ENCODE measurements at regions not wholly inside any gene's neighbourhood (a gene's known extent, or its start where the extent isn't known, plus 50 kb on each side); places are given as distances from the start of the nearest gene placed in this dataset.

DNA sequence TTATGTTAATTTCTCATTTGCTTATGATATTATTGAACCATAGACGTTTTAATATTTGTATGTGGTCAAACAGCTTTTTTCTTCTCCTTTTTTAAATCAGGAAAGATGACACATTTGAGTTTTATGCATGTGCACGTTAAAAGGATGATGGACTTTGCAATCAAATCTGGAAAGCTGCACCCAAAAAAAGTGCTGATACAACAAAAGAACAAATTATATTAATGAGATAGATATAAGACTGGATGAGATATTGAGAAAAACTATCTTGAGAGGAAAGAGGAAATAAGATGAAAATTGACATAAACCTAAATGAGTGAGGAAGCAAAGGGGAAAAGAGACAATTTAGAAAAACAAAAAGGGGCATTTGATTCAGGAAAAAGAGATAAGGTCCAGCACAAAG lies 96.4 kb upstream of the CBLN2 start:
- Histone ChIP-seq H3K4me2 (ENCODE audit: low read depth, low read length) (no peak overlapping the region), H4K91ac (ENCODE audit: insufficient read depth, low read depth, low read length) (no peak overlapping the region), H3K79me1 (ENCODE audit: low read depth in 1 of 2, low read length in 2 of 2) (no peaks in the 10 kb centered on the region), H2BK5ac (ENCODE audit: low read depth, low read length, poor library complexity, severe bottlenecking) (no peak overlapping the region), H3K9me3 (ENCODE audit: control insufficient read depth, insufficient read depth, low read length) (peaks cover 6% of the 10 kb centered on the region), H2BK120ac (ENCODE audit: low read depth, low read length) (no peak overlapping the region), H3K18ac (ENCODE audit: low read depth, low read length) (no peak overlapping the region), H4K5ac (ENCODE audit: low read depth, low read length) (no peak overlapping the region), H3K36me3 (ENCODE audit: control insufficient read depth, insufficient read depth, low read length) (no peaks in the 10 kb centered on the region), H3K4me1 (ENCODE audit: control insufficient read depth, insufficient read depth, low read length) (no peaks in the 10 kb centered on the region), H3K56ac (ENCODE audit: extremely low read depth, insufficient read depth, low read length) (no peak overlapping the region), H3K9ac (ENCODE audit: low read depth, low read length) (no peak overlapping the region), H3K4ac (ENCODE audit: low read depth, low read length) (no peak overlapping the region), H2AK9ac (replicated peaks; ENCODE audit: low read depth, low read length, poor library complexity) (no peak overlapping the region), H3K4me3 (ENCODE audit: insufficient read depth, low read depth, low read length) (no peak overlapping the region), H2BK15ac (ENCODE audit: low read depth, low read length) (no peak overlapping the region), H3K27me3 (ENCODE audit: control insufficient read depth, insufficient read depth, low read length) (no peaks in the 10 kb centered on the region), H4K20me1 (ENCODE audit: insufficient read depth, low read length) (no peaks in the 10 kb centered on the region), H2BK20ac (ENCODE audit: low read depth, low read length) (no peak overlapping the region), H2AK5ac (ENCODE audit: low read depth, low read length) (no peak overlapping the region), H2AFZ (replicated peaks; ENCODE audit: low read length, poor library complexity) (no peak overlapping the region), H3K14ac (replicated peaks; ENCODE audit: low read depth, low read length) (no peak overlapping the region), H3K9me1 (ENCODE audit: insufficient read depth, low read length) (no peaks in the 10 kb centered on the region), H3K27ac (ENCODE audit: insufficient read depth, low read length) (no peak overlapping the region), H3K23ac (ENCODE audit: low read depth, low read length) (no peak overlapping the region), H4K8ac (ENCODE audit: low read depth in 2 of 2, low read length in 2 of 2) (no peak overlapping the region)
- ATAC-seq (ENCODE audit: low read depth) (no peak), DNase-seq (no peak)
- in situ Hi-C loops (cut with MboI; ENCODE audit: low sequenced_read_pairs) (no loop called here), dilution Hi-C loops (cut with HindIII; ENCODE audit: low sequenced_read_pairs, unreplicated experiment) (no loop called here), intact Hi-C loops (cut with micrococcal nuclease) (no loop called here)
- ChIA-PET CTCF (no interaction called here), POLR2A (ENCODE audit: unreplicated experiment) (no interaction called here)
- TF ChIP-seq RAD21 (IDR thresholded peaks at IDR 0.05; ENCODE audit: low read length) = no peak
- TF ChIP-seq MAFK (IDR thresholded peaks at IDR 0.05; ENCODE audit: low read depth, low read length) = peak; percentile 81
- TF ChIP-seq, protein P1, sequence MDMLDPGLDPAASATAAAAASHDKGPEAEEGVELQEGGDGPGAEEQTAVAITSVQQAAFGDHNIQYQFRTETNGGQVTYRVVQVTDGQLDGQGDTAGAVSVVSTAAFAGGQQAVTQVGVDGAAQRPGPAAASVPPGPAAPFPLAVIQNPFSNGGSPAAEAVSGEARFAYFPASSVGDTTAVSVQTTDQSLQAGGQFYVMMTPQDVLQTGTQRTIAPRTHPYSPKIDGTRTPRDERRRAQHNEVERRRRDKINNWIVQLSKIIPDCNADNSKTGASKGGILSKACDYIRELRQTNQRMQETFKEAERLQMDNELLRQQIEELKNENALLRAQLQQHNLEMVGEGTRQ (IDR thresholded peaks at IDR 0.05; ENCODE audit: low read depth, low read length) = no peak
- TF ChIP-seq FOS (IDR thresholded peaks at IDR 0.05; ENCODE audit: low read depth, low read length) = no peak
- no peak for TF ChIP-seq SMC3 (IDR thresholded peaks at IDR 0.05; ENCODE audit: low read depth, low read length)
- no TSS peak for BruUV-seq (replicated peaks)
- whole genome bisulfite sequencing, 2 experiments (ENCODE audit: extremely low coverage in 2 of 2, insufficient read length in 1 of 2) = no CpG with 5 or more reads among the region's 2 CpGs
